ENCODE measurements at regions not wholly inside any gene's neighbourhood (a gene's known extent, or its start where the extent isn't known, plus 50 kb on each side); places are given as distances from the start of the nearest gene placed in this dataset.

DNA sequence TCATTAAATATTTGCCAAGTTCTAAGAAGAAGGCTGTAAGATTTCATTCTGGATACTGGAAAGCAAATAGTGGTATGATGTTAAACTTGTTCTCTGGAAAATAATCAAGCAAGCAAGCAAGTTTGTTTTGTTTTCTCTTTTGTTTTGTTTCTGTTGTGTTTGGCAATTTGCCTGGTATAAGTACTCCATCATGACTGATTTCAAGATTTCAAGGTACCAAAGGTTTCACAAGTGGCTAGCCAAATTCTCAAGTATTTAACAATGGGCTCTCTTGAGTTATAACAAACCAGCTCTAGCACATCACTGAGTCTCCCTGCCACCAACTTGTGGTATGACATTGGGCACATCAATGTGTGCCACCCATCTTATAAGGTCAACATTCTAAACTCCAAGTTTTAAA, 151.7 kb upstream of the IGFBP3 start:
- TF ChIP-seq POLR2A (IDR thresholded peaks at IDR 0.05; ENCODE audit: low read depth, low read length) (no peak), MXI1 (IDR thresholded peaks at IDR 0.05; ENCODE audit: borderline replicate concordance, low read depth, low read length) (no peak), CEBPB (IDR thresholded peaks at IDR 0.05; ENCODE audit: low read depth, low read length) (no peak), FOS (IDR thresholded peaks at IDR 0.05; ENCODE audit: low read depth, low read length) (no peak), RFX5 (IDR thresholded peaks at IDR 0.05; ENCODE audit: low read depth, low read length) (no peak), MAZ (IDR thresholded peaks at IDR 0.05; ENCODE audit: borderline replicate concordance, low read depth, low read length) (no peak), RAD21 (IDR thresholded peaks at IDR 0.05; ENCODE audit: low read length) (no peak), CHD1 (IDR thresholded peaks at IDR 0.05; ENCODE audit: low read depth, low read length) (no peak), NFE2L2 (IDR thresholded peaks at IDR 0.05; ENCODE audit: low read depth, low read length) (no peak), MAFK (IDR thresholded peaks at IDR 0.05; ENCODE audit: low read depth, low read length) (no peak), SMC3 (IDR thresholded peaks at IDR 0.05; ENCODE audit: low read depth, low read length) (no peak)
- TF ChIP-seq, protein P1, sequence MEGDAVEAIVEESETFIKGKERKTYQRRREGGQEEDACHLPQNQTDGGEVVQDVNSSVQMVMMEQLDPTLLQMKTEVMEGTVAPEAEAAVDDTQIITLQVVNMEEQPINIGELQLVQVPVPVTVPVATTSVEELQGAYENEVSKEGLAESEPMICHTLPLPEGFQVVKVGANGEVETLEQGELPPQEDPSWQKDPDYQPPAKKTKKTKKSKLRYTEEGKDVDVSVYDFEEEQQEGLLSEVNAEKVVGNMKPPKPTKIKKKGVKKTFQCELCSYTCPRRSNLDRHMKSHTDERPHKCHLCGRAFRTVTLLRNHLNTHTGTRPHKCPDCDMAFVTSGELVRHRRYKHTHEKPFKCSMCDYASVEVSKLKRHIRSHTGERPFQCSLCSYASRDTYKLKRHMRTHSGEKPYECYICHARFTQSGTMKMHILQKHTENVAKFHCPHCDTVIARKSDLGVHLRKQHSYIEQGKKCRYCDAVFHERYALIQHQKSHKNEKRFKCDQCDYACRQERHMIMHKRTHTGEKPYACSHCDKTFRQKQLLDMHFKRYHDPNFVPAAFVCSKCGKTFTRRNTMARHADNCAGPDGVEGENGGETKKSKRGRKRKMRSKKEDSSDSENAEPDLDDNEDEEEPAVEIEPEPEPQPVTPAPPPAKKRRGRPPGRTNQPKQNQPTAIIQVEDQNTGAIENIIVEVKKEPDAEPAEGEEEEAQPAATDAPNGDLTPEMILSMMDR (conservative IDR thresholded peaks at IDR 0.05; ENCODE audit: low read depth, low read length), result no peak
- TF ChIP-seq, protein P2, sequence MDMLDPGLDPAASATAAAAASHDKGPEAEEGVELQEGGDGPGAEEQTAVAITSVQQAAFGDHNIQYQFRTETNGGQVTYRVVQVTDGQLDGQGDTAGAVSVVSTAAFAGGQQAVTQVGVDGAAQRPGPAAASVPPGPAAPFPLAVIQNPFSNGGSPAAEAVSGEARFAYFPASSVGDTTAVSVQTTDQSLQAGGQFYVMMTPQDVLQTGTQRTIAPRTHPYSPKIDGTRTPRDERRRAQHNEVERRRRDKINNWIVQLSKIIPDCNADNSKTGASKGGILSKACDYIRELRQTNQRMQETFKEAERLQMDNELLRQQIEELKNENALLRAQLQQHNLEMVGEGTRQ (IDR thresholded peaks at IDR 0.05; ENCODE audit: low read depth, low read length), result no peak

Data from IMR-90 (cell line).